GM19043 (cell line): ENCODE measurements at regions not wholly inside any gene's neighbourhood (a gene's known extent, or its start where the extent isn't known, plus 50 kb on each side); places are given as distances from the start of the nearest gene placed in this dataset.

Source experiments
- ATAC-seq: cut with Tn5 transposase; IDR thresholded peaks from one replicate; pipeline ENCODE4 v1.9.1; 2021; ENCODE audit warnings: low read depth; ENCODE audit not compliant: unreplicated experiment

DNA sequence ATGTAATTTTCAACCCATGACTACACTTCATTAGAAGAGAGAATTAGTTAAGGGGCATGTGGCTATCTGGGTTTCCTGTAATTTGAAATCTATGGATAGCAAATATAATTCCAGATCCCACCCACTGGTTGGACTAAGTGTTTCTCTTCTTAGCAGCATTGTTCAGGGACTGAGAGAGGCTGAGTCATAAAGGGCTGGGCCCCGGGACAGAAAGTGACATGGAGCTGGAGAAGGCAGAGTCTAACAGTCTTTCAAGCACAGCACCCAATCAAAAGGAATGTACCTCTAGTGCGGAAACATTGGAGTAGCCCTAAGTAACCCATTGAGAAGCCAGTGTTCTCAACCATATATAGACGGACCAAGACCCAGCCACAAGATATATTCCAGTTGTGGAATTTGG lies 363.9 kb downstream of the DHX35 start:
- ATAC-seq: no peak

DNA sequence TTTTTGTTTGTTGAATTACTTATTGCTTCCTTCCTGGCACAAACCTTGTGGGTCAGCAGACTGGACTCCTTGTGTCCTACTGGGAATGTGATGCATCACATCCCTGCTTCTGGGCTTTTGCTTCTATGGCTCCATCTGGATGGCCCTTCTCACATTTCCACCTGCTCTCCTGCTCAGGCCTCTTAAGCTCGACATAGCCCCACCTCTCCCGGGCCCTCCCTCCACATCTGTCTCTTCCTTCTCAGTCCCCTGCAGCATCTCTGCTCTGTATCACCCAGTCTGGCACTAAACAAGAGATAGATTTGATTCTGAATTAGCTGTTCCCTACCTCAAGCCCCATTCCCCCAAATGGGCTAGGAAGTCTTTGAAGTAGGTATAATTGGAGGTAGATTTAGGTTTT lies 356.8 kb downstream of the DHX35 start:
- ATAC-seq: no peak

GRCh38 chr20:39312676-39313075 lies 350.5 kb downstream of the DHX35 start:
- no peak for ATAC-seq

DNA sequence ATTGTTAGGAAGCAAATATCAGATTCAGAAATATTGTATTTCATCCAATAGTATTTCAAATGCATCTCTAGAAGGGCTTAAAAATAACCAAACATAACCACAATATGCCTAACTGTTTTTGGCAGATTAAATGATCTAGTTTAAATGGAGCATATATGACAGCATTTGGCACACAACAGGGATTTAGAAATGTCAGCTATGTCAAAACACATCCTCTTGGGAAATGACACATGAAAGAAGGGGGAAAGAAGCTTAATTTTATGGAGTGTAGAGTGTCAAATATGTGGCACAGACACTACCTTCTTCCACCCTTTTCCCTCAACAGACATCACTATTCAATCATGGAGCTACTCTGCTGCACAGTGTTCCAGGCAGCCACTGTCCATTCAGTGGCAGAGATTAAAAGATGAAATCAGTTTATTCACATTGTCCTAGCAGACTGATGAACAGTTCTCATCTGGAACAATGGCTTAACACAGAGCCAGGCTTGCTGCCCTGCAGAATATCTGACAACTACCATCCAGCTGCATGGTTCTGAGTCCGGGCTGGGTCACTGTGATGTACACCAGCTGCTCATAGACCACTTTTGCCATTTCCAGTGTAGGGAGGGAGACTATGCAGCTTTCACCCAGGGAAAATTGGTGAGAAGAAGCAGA lies 349.8 kb downstream of the DHX35 start:
- no peak for ATAC-seq

- ATAC-seq: no peak
These were observed 348.3 kb downstream of the DHX35 start for GRCh38 chr20:39310363-39310995.

DNA sequence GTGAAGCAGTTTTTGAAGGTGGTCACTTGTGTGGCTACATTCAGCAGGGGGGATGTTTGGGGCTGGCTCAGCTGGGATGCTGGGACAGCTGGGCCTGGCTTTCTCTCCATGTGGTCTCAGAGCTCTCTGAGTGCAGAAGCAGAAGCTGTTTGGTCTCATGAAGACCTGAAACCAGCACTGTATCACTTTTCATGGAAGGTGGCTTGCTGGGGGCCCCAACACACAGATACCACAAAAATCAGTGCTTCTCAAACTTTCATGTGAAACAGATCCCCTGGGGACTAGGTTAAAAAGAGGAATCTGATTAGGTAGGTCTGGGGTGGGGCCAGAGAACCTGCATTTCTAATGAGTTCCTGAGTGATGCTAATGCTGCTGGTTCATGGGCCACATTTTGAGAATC lies 347.3 kb downstream of the DHX35 start:
- no peak for ATAC-seq

GRCh38 chr20:39302312-39302711 lies 340.2 kb downstream of the DHX35 start:
- no peak for ATAC-seq

GRCh38 chr20:39299783-39300182 lies 337.6 kb downstream of the DHX35 start:
- no peak for ATAC-seq

GRCh38 chr20:39298571-39299506 lies 336.7 kb downstream of the DHX35 start:
- no peak for ATAC-seq

GRCh38 chr20:39298121-39298520 lies 336.0 kb downstream of the DHX35 start:
- no peak for ATAC-seq

DNA sequence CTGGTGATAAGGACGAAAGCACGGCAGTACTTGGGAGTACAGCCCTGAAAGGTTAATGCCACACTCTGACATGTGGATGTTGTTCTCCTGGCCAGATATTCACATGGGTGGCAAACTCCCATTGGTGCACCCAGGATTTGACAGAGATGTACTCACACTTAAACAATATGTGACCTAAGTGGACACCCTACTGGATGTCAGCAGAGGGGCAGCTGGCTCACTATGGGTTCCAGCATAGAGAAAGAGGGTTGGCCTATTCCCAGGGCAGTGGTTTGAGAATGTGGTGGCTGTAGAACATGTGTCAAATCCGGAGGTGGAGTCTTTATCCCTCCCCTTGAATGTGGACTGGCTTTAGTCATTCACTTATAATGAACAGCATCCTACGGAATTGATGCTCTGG lies 333.2 kb downstream of the DHX35 start:
- no peak for ATAC-seq

DNA sequence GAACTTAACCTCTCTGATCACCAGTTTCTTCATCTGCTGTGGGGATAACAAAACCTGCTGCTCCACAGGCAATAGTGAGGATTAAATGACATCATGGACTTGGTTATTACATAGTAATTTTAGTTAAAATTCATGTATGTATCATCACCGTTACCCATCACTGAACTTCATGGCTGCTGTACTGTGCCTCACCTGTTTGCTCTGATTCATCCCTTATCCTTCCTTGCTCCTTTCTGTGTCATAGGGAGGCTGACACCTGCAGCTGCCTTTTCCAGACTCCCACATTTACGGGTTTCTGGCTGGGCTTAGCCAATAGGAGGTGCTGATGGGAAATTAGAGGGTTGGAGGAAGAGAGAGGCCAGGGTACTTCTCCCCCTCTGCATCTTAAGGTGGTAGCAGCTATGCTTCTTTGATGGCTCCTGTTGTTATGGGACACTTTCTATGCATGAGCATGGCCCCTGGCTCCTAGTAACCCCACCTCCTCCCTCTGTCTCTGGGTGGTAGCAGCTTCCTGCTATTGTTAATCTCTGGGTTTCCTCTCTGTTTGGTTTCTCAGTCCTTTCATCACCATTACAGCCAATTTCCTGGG lies 332.1 kb downstream of the DHX35 start:
- no peak for ATAC-seq

GRCh38 chr20:39292193-39292736 lies 330.1 kb downstream of the DHX35 start:
- no peak for ATAC-seq

GRCh38 chr20:39291301-39291700 lies 329.2 kb downstream of the DHX35 start:
- ATAC-seq: no peak

GRCh38 chr20:39290575-39290974 lies 328.4 kb downstream of the DHX35 start:
- ATAC-seq: no peak

DNA sequence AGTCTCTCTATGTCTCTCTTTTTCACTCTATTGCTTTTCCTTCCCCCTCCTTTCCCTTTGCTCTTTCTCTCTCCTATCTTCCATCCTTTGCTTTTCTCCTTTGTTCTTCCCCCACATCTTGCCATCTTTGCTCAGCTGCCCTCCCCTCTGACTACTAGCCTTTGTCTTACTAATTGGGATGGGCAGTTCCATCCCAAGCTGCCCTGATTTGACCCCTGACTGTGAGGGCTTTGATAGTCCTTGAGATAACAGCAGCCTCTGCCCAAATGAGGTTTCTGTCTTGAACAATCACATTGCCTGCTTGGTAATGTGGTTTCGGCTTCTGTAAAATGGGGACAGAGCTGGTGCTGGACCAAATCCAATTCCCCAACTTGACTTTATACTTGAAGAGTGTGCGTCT lies 327.7 kb downstream of the DHX35 start:
- ATAC-seq: no peak

DNA sequence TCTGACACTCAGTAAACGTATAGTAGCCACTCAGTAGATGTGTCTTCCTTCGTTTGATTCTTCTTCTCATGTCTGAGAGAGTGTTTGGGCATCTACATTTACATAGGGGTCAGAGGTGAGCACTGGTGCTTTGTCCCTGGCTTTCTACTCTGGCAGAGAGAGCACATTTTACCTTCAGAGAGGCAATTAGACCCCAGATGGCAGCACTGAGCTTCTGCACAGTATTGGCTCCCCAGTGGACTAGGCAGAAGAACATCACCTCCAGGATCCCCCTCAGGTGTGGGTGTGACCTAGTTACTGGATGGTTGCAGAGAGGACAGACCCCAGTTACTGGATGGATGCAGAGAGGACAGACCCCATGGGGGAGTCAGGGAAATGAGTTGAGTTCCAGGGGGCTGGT lies 327.2 kb downstream of the DHX35 start:
- no peak for ATAC-seq

DNA sequence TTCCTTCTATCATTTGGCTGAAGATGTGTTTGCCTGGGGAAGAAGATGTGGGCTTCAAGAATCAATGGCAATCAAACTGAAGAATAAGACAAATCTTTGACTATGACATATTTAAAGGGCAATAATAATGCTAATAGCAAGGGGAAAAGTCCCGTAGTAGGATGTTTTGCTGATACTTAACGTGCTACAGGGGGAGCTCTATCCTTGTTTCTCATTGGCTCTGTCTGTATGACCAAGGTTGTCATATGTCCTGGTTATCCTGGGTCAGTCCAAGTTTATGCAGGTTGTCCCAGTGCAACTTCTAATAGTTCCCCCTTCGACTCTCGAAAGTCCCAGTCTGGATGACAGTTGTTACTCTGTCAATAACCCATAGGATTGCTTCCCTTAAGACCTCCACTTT lies 321.3 kb downstream of the DHX35 start:
- ATAC-seq: no peak

DNA sequence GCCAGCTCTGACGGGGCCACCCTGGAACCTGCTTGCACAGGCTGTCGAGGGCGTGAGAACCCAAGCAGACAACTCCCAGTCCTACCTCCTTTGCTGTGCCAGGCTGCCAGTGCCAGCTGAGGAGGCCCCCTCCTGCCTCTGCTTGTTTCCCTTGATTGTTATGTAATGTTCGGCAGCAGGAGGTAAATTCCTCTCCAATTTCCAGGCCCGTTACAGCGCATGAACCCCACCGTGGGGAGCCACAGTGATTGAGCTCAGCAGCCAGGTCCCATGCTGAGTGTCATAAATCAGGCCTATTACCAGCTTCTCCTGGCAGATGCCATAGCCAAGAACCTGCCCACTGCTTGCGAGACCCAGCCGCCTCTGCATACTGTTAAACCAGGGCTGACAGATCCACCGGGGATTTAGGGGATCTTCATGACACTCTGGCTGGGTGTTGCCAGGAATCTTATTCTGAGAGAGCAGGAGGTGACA lies 320.5 kb downstream of the DHX35 start:
- ATAC-seq: no peak

GRCh38 chr20:39280875-39281274 lies 318.7 kb downstream of the DHX35 start:
- no peak for ATAC-seq
